ENCODE measurements at regions not wholly inside any gene's neighbourhood (a gene's known extent, or its start where the extent isn't known, plus 50 kb on each side); places are given as distances from the start of the nearest gene placed in this dataset.
"Not testable (repeated sequence)": the region's sequence is repeated elsewhere in the genome, so short reads cannot be mapped to it uniquely, and the experiment has no call there.

- H3K4me3 ChIP-seq (ENCODE audit: control extremely low read depth in 1 of 5, extremely low read depth in 1 of 5, insufficient read depth in 1 of 5, low read depth in 2 of 5, low read length in 4 of 5); H3K4me3 Mint-ChIP-seq; H3K9me3 ChIP-seq (ENCODE audit: control extremely low read depth in 1 of 3, control insufficient read depth in 2 of 3, insufficient read depth in 1 of 3, low read length in 2 of 3); H4K20me1 ChIP-seq (ENCODE audit: control insufficient read depth, insufficient read depth, low read length, poor library complexity, severe bottlenecking); H3K27me3 Mint-ChIP-seq; DNase-seq; POLR2A ChIA-PET; intact Hi-C loops (cut with micrococcal nuclease); ATAC-seq (ENCODE audit: low read depth); H3K36me3 ChIP-seq (replicated peaks in 1 of 2; ENCODE audit: control extremely low read depth in 1 of 2, control insufficient read depth in 1 of 2, extremely low read depth in 1 of 2, insufficient read depth in 2 of 2, low read length in 1 of 2); H3K27ac Mint-ChIP-seq; H3K9me3 Mint-ChIP-seq (ENCODE audit: insufficient read depth); H3K27me3 ChIP-seq (replicated peaks in 1 of 4; ENCODE audit: control extremely low read depth in 1 of 4, control insufficient read depth in 3 of 4, insufficient read depth in 4 of 4, low read length in 3 of 4); CTCF ChIA-PET; H3K27ac ChIP-seq (ENCODE audit: low read length in 2 of 2); H2AFZ ChIP-seq (ENCODE audit: insufficient read depth, low read depth, low read length, poor library complexity, severe bottlenecking); H3K79me2 ChIP-seq (ENCODE audit: control insufficient read depth, insufficient read depth, low read length); H3K9ac ChIP-seq (ENCODE audit: low read length); H3K4me1 ChIP-seq (ENCODE audit: control insufficient read depth in 2 of 2, insufficient read depth in 2 of 2, low read length in 2 of 2); H3K4me2 ChIP-seq (replicated peaks; ENCODE audit: low read depth, low read length, poor library complexity, severe bottlenecking): not testable (repeated sequence)
- H3K4me1 Mint-ChIP-seq: peaks cover 15% of the 10 kb centered on the region
- WGBS (ENCODE audit: insufficient coverage): 83% methylated on average over 2 of the region's 14 CpGs
These were observed 351.1 kb downstream of the ANAPC1 start for GRCh38 chr2:111532682-111533556.

DNA sequence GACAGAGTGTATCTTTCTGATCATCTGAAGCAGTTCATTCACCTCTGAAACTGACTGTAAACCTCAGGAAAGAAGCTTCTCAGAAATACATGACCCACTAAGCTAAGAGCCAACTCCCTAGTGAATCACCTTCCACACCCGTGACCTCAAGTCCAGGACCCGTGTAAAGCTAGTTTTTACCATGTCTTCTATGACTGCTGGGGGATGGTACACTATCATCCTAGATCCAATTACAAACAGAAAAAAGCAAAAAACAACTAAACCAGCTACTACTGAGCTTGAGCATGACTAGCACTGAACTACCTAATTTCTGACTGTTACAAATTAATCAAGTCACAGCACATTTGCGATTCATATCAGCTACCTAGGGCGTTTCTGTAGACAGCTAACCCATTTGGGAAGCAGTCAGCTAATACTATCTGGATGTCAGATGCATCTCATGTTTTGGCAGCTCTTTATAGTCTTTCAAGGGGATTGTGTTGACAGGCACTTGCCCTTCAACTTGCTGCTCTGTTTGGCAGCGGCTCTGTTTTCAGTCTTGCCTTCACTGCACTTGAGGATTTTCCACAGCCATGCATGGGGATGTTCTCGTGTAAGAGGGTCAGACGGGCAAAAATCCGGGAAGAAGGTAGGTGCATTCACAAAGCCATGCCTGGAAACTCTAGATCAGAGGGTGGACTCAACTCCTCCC lies 350.3 kb downstream of the ANAPC1 start:
- H3K4me3 ChIP-seq (ENCODE audit: control extremely low read depth in 1 of 5, extremely low read depth in 1 of 5, insufficient read depth in 1 of 5, low read depth in 2 of 5, low read length in 4 of 5); DNase-seq; intact Hi-C loops (cut with micrococcal nuclease); POLR2A ChIA-PET; H2AFZ ChIP-seq (ENCODE audit: insufficient read depth, low read depth, low read length, poor library complexity, severe bottlenecking); H3K27me3 Mint-ChIP-seq; H3K27me3 ChIP-seq (replicated peaks in 1 of 4; ENCODE audit: control extremely low read depth in 1 of 4, control insufficient read depth in 3 of 4, insufficient read depth in 4 of 4, low read length in 3 of 4); ATAC-seq (ENCODE audit: low read depth); H3K27ac Mint-ChIP-seq; H3K9ac ChIP-seq (ENCODE audit: low read length); H3K4me2 ChIP-seq (replicated peaks; ENCODE audit: low read depth, low read length, poor library complexity, severe bottlenecking); H3K27ac ChIP-seq (ENCODE audit: low read length in 2 of 2); CTCF ChIA-PET; H3K9me3 Mint-ChIP-seq (ENCODE audit: insufficient read depth); H3K79me2 ChIP-seq (ENCODE audit: control insufficient read depth, insufficient read depth, low read length); H3K9me3 ChIP-seq (ENCODE audit: control extremely low read depth in 1 of 3, control insufficient read depth in 2 of 3, insufficient read depth in 1 of 3, low read length in 2 of 3); H4K20me1 ChIP-seq (ENCODE audit: control insufficient read depth, insufficient read depth, low read length, poor library complexity, severe bottlenecking); H3K36me3 ChIP-seq (replicated peaks in 1 of 2; ENCODE audit: control extremely low read depth in 1 of 2, control insufficient read depth in 1 of 2, extremely low read depth in 1 of 2, insufficient read depth in 2 of 2, low read length in 1 of 2); H3K4me3 Mint-ChIP-seq; H3K4me1 ChIP-seq (ENCODE audit: control insufficient read depth in 2 of 2, insufficient read depth in 2 of 2, low read length in 2 of 2): not testable (repeated sequence)
- no CpG with 5 or more reads among the region's 8 CpGs for WGBS (ENCODE audit: insufficient coverage)
- peaks cover 15% of the 10 kb centered on the region for H3K4me1 Mint-ChIP-seq
